GM13977 (cell line): ENCODE measurements at regions not wholly inside any gene's neighbourhood (a gene's known extent, or its start where the extent isn't known, plus 50 kb on each side); places are given as distances from the start of the nearest gene placed in this dataset.

ENCODE experiments used
- DNase-seq: peaks from one replicate; pipeline ENCODE4 v3.0.0; 2012; ENCODE audit warnings: low spot score
- in situ Hi-C: fragments of 300-500 bp; cut with MboI; formaldehyde crosslinking; loops from one replicate; pipeline ENCODE4 v1.12.0; 2022; ENCODE audit warnings: low sequenced_read_pairs, low pct_unique_long_range_greater_than_20kb, mixed read lengths, inconsistent platforms; ENCODE audit not compliant: unreplicated experiment
- TF ChIP-seq, protein P1 (sequence below): IDR thresholded peaks from 2 replicates; pipeline ENCODE4 v1.5.1; 2012; ENCODE audit warnings: mild to moderate bottlenecking, control low read depth; ENCODE audit not compliant: insufficient read depth; ENCODE audit errors: extremely low read depth, missing control alignments

- no peak for DNase-seq
- in situ Hi-C loops = no loop called here
- TF ChIP-seq, protein P1, sequence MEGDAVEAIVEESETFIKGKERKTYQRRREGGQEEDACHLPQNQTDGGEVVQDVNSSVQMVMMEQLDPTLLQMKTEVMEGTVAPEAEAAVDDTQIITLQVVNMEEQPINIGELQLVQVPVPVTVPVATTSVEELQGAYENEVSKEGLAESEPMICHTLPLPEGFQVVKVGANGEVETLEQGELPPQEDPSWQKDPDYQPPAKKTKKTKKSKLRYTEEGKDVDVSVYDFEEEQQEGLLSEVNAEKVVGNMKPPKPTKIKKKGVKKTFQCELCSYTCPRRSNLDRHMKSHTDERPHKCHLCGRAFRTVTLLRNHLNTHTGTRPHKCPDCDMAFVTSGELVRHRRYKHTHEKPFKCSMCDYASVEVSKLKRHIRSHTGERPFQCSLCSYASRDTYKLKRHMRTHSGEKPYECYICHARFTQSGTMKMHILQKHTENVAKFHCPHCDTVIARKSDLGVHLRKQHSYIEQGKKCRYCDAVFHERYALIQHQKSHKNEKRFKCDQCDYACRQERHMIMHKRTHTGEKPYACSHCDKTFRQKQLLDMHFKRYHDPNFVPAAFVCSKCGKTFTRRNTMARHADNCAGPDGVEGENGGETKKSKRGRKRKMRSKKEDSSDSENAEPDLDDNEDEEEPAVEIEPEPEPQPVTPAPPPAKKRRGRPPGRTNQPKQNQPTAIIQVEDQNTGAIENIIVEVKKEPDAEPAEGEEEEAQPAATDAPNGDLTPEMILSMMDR = no peak
These were observed 466.5 kb upstream of the BCHE start for GRCh38 chr3:166303681-166304080.

- in situ Hi-C loops = no loop called here
- TF ChIP-seq, protein P1 = no peak
- DNase-seq = no peak
These were observed 465.1 kb upstream of the BCHE start for GRCh38 chr3:166302331-166302730.

DNA sequence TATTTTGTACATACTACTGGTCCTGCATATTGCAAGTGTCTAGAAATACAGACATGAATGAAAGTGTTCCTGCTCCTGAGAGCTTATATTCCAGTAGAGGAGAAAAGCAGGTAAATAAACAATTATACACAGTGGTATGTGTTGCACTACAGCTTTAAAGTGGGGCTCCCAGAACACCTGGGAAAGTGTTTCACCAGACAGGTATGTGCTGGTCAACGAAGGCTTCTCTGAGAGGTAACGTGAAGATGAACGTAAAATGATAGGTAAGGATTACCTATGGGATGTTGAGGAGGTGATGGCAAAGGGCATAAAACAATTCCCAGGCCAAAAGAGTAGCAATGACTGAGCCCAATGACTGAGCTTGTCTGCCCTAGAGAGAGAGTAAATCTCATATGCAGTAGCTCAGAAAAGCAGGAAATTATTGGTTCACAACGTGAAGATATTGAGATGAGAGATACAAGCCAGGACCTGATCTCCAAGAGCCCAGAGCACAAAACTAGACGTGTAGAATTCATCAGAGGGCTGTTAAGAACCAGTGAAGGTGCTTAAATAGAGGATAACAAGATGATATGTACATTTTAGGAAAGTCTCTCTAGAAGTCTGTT is 459.1 kb upstream of the BCHE start:
- DNase-seq = no peak
- in situ Hi-C loops = no loop called here
- TF ChIP-seq, protein P1 = no peak

DNA sequence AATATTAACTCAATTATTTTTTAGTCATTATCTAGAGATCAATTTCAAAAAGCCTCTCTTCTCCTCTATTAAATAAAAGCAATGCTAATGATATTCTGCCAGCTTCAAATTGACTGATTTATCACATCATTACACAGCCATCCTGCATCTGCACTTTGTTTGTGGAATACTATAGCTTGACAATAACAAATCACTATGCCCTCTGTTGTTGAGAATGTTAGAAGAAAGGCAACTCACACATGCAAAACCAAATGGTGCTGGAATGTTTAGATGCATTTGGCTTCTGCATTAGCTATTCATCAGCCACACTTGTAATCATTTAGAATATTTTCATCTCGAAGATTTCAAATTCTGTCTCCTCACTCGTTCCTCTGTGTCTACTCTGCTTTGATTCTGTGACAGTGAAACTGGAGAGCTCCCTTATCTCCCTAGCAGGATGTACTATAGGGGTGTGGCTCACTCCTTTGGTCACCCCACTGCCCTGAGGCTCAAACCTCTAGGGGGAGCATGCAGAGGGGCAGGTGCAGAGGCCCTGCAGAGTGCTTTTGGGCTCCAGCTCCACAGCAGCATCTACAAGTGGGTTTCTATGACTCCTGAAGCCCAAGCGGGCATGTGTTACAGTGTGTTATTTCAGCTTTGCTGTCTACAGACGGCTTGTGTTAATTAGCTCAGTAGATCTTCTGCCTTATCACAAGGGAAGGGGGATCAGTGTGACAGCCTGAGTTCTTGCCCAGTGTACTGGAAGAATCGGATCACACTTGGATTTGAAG is 454.1 kb upstream of the BCHE start:
- in situ Hi-C loops = no loop called here
- TF ChIP-seq, protein P1 = no peak
- DNase-seq = no peak

DNA sequence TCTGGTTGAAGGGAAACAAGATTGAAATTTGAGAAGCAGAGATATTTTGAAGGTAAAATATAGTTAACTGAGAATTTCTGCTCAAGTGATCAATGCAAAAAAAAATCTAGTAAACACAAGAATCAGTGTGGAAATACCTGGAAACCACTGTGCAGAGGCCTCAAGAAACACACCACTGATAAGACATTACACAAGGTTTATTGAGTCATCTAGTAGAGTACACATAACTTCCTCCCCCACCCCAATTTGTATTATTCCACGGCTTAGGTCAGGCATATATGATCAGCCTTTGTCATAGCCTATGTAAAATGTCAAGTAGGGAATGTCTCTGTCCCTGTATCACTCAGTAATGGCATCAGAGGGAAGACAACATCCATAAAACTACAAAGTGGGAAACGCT is 447.8 kb upstream of the BCHE start:
- no peak for DNase-seq
- in situ Hi-C loops = no loop called here

GRCh38 chr3:166283840-166284239 is 446.6 kb upstream of the BCHE start:
- DNase-seq = no peak
- TF ChIP-seq, protein P1 = no peak
- in situ Hi-C loops = no loop called here

More for the DNA sequence above, 447.8 kb upstream of the BCHE start:
- TF ChIP-seq, protein P1 = no peak
